ENCODE measurements at regions not wholly inside any gene's neighbourhood (a gene's known extent, or its start where the extent isn't known, plus 50 kb on each side); places are given as distances from the start of the nearest gene placed in this dataset.

DNA sequence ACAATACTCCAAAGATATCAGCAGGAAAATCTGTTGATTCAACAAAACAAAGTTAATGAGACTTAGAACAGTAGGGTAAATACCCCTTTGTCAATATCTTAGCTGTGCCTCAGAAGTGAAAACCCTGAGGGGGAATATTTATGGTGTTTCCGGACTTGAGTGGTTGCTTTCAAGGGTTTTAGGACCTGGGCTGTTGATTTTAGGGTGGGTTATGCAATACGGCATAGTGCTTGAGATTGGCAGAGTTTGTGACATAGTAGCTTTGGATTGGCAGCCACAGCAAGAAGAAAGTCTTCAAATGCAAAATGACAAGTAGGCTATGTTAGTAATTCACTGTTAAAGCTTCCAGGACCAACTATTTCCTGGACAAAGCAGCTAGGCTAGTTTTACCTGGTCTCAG lies 826.3 kb upstream of the CDH2 start:
- BruUV-seq (replicated peaks) = no TSS peak
- no peak for DNase-seq (ENCODE audit: low read depth, low spot score)
- Histone ChIP-seq H3K4me2 (ENCODE audit: control insufficient read depth, insufficient read depth) (no peak overlapping the region), H3K9me3 (replicated peaks; ENCODE audit: control insufficient read depth, insufficient read depth, low read length) (no peaks in the 10 kb centered on the region), H3K79me2 (ENCODE audit: control insufficient read depth, insufficient read depth, low read length) (no peaks in the 10 kb centered on the region), H3K4me1 (ENCODE audit: control insufficient read depth, insufficient read depth, low read length) (no peaks in the 10 kb centered on the region), H3K9ac (ENCODE audit: control insufficient read depth, insufficient read depth, low read length) (no peak overlapping the region), H2AFZ (ENCODE audit: control insufficient read depth, low read depth, low read length) (no peak overlapping the region), H3K4me3 (no peak overlapping the region), H4K20me1 (ENCODE audit: control insufficient read depth, insufficient read depth) (no peaks in the 10 kb centered on the region), H3K36me3 (ENCODE audit: control insufficient read depth in 2 of 2, insufficient read depth in 2 of 2, low read length in 1 of 2) (no peaks in the 10 kb centered on the region), H3K27ac (ENCODE audit: control insufficient read depth, insufficient read depth) (no peak overlapping the region), H3K27me3 (replicated peaks in 1 of 2; ENCODE audit: control insufficient read depth in 2 of 2, insufficient read depth in 2 of 2, low read length in 1 of 2) (no peaks in the 10 kb centered on the region)
- 46% methylated on average over 2 of the region's 2 CpGs for WGBS (ENCODE audit: insufficient coverage, insufficient replicate concordance, low lambda C conversion rate, missing lambda C conversion rate)
- ChIA-PET RAD21 (ENCODE audit: unreplicated experiment) (no interaction called here), CTCF (no interaction called here), SMC1A (ENCODE audit: uncharacterized antibody, unreplicated experiment) (interaction anchor here (0.8 to 1.6 kb wide), 2 partner anchors 16 to 23 kb away, joined by 3 read pairs; no protein-coding TSS in a partner anchor), POLR2A (no interaction called here)
- FAIRE-seq = no peak
- intact Hi-C loops (cut with micrococcal nuclease; ENCODE audit: unreplicated experiment) = no loop called here
- in situ Hi-C loops (cut with MboI) = no loop called here
- TF ChIP-seq IKZF2 (IDR thresholded peaks at IDR 0.05) = no peak
- no peak for ATAC-seq

DNA sequence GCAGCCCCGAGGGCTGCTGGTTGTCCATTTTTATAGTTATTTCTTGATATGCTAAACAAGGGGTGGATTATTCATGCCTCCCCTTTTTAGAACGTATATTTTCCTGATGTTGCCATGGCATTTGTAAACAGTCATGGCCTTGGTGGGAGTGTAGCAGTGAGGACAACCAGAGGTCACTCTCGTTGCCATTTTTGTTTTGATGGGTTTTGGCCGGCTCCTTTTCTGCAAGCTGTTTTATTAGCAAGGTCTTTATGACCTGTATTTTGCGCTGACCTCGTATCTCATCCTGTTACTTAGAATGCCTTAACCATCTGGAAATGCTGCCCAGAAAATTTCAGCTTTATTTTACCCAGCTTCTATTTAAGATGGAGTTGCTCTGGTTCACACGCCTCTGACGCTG lies 825.8 kb upstream of the CDH2 start:
- Histone ChIP-seq H3K36me3 (ENCODE audit: control insufficient read depth in 2 of 2, insufficient read depth in 2 of 2, low read length in 1 of 2) (no peaks in the 10 kb centered on the region), H3K4me3 (no peak overlapping the region), H4K20me1 (ENCODE audit: control insufficient read depth, insufficient read depth) (no peaks in the 10 kb centered on the region), H3K9ac (ENCODE audit: control insufficient read depth, insufficient read depth, low read length) (no peak overlapping the region), H3K79me2 (ENCODE audit: control insufficient read depth, insufficient read depth, low read length) (no peaks in the 10 kb centered on the region), H3K9me3 (replicated peaks; ENCODE audit: control insufficient read depth, insufficient read depth, low read length) (no peaks in the 10 kb centered on the region), H3K4me1 (ENCODE audit: control insufficient read depth, insufficient read depth, low read length) (no peaks in the 10 kb centered on the region), H3K27ac (ENCODE audit: control insufficient read depth, insufficient read depth) (no peak overlapping the region), H2AFZ (ENCODE audit: control insufficient read depth, low read depth, low read length) (no peak overlapping the region), H3K4me2 (ENCODE audit: control insufficient read depth, insufficient read depth) (no peak overlapping the region), H3K27me3 (replicated peaks in 1 of 2; ENCODE audit: control insufficient read depth in 2 of 2, insufficient read depth in 2 of 2, low read length in 1 of 2) (no peaks in the 10 kb centered on the region)
- TF ChIP-seq NFYA (IDR thresholded peaks at IDR 0.05; ENCODE audit: borderline replicate concordance, low read depth, low read length) (no peak), SREBF1 (IDR thresholded peaks at IDR 0.05; ENCODE audit: low read length) (no peak)
- ATAC-seq = no peak
- ChIA-PET RAD21 (ENCODE audit: unreplicated experiment) (no interaction called here), CTCF (no interaction called here), POLR2A (no interaction called here), SMC1A (ENCODE audit: uncharacterized antibody, unreplicated experiment) (interaction anchor here (1.6 kb wide), 1 partner anchor 24 kb away, joined by 3 read pairs; no protein-coding TSS in a partner anchor)
- no TSS peak for BruUV-seq (replicated peaks)
- in situ Hi-C loops (cut with MboI) = no loop called here
- 28% methylated on average over 8 of the region's 8 CpGs for WGBS (ENCODE audit: insufficient coverage, insufficient replicate concordance, low lambda C conversion rate, missing lambda C conversion rate)
- DNase-seq (ENCODE audit: low read depth, low spot score) = no peak
- intact Hi-C loops (cut with micrococcal nuclease; ENCODE audit: unreplicated experiment) = no loop called here
- no peak for FAIRE-seq
